Lung (tissue), 11 donors: ENCODE measurements at regions not wholly inside any gene's neighbourhood (a gene's known extent, or its start where the extent isn't known, plus 50 kb on each side); places are given as distances from the start of the nearest gene placed in this dataset.

ENCODE experiments used
- ATAC-seq: fragments of 200-7000 bp; cut with Tn5 transposase; one replicate; pipeline ENCODE4 v1.9.1; 2020; ENCODE audit warnings: moderate number of reproducible peaks; ENCODE audit not compliant: insufficient read depth, low FRiP score
- DNase-seq, 3 donors: peaks; one replicate each; pipeline ENCODE4 v3.0.0-alpha.2; 2013 to 2017
- H3K27ac ChIP-seq, 2 donors: one replicate each; pipeline ENCODE4 v1.5.1; 2013; ENCODE audit warnings: mild to moderate bottlenecking in 2 of 2, moderate library complexity in 2 of 2, control low read depth in 1 of 2, inconsistent platforms in 1 of 2, low read depth in 1 of 2, low read length in 1 of 2
- H3K27me3 ChIP-seq, 3 donors: one replicate each; pipeline ENCODE4 v1.5.1; 2013; ENCODE audit warnings: low read length in 2 of 3; ENCODE audit not compliant: control insufficient read depth in 3 of 3, insufficient read depth in 3 of 3
- H3K36me3 ChIP-seq, 4 donors: one replicate each; pipeline ENCODE4 v1.5.1; 2013; ENCODE audit warnings: low read length in 4 of 4, mild to moderate bottlenecking in 1 of 4, moderate library complexity in 1 of 4; ENCODE audit not compliant: control insufficient read depth in 4 of 4, insufficient read depth in 4 of 4
- H3K4me1 ChIP-seq, 5 donors: one replicate each; pipeline ENCODE4 v1.5.1; 2013; ENCODE audit warnings: low read length in 5 of 5, mild to moderate bottlenecking in 2 of 5, moderate library complexity in 1 of 5; ENCODE audit not compliant: control insufficient read depth in 5 of 5, insufficient read depth in 5 of 5
- H3K4me3 ChIP-seq: one replicate; pipeline ENCODE4 v1.5.1; 2013; ENCODE audit warnings: mild to moderate bottlenecking, control low read depth, moderate library complexity
- H3K9ac ChIP-seq, 2 donors: one replicate each; pipeline ENCODE4 v1.5.1; 2013; ENCODE audit warnings: low read length in 2 of 2, control low read depth in 1 of 2; ENCODE audit not compliant: insufficient read depth in 1 of 2
- H3K9me3 ChIP-seq, 4 donors: one replicate each; pipeline ENCODE4 v1.5.1; 2013; ENCODE audit warnings: low read length in 3 of 4, mild to moderate bottlenecking in 1 of 4, moderate library complexity in 1 of 4; ENCODE audit not compliant: control insufficient read depth in 4 of 4, insufficient read depth in 3 of 4
- WGBS, 2 donors: extraction: QIAGEN DNeasy Blood & Tissue Kit; methylation state at CpG; one replicate each; pipeline ENCODE4 v1.1.7; 2013; 5-methylcytosine and 5-hydroxymethylcytosine counted together
- TF ChIP-seq, protein P1 (sequence below): IDR thresholded peaks from 2 replicates; pipeline ENCODE4 v1.5.1; 2012; ENCODE audit warnings: mild to moderate bottlenecking; ENCODE audit errors: control extremely low read depth, extremely low read depth
- donor health status: control.
- donor health status: control.
- donor health status: Bipolar disorder and iron deficiency.
- donor health status: healthy.
- donor health status: DM: yes; HTN: yes; CAD: no.

DNA sequence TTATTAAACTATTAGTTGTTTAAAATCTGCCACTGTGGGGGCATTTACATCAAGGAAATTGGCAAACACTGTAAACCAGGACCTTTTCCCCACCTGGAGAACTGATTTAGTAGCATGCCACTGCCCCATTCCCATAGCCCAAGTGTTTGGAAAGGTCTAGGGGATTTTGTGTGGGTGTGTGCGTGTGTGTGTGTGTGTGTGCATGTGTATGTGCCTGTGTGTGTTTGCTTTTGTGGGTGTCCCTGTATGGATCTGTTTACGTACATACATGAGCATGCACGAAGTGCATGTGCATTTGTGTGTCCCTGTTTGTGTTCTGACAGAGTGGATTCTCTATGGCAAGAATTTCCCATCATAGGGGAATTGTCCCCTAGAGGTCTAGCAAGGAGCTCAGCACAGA, 62.7 kb upstream of the LMO1 start:
- Histone ChIP-seq H3K27me3 (no peaks in the 10 kb centered on the region), H3K27ac (no peak overlapping the region), H3K4me3 (no peak overlapping the region), H3K36me3 (no peaks in the 10 kb centered on the region), H3K4me1 (peaks cover 0 to 16% (median 0%) of the 10 kb centered on the region in 5 donors), H3K9ac (no peak overlapping the region), H3K9me3 (no peaks in the 10 kb centered on the region)
- 77 to 93% methylated on average over 3 of the region's 3 CpGs for WGBS, 2 donors
- no peak for ATAC-seq
- TF ChIP-seq, protein P1, sequence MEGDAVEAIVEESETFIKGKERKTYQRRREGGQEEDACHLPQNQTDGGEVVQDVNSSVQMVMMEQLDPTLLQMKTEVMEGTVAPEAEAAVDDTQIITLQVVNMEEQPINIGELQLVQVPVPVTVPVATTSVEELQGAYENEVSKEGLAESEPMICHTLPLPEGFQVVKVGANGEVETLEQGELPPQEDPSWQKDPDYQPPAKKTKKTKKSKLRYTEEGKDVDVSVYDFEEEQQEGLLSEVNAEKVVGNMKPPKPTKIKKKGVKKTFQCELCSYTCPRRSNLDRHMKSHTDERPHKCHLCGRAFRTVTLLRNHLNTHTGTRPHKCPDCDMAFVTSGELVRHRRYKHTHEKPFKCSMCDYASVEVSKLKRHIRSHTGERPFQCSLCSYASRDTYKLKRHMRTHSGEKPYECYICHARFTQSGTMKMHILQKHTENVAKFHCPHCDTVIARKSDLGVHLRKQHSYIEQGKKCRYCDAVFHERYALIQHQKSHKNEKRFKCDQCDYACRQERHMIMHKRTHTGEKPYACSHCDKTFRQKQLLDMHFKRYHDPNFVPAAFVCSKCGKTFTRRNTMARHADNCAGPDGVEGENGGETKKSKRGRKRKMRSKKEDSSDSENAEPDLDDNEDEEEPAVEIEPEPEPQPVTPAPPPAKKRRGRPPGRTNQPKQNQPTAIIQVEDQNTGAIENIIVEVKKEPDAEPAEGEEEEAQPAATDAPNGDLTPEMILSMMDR: no peak
- DNase-seq: no peak

GRCh38 chr11:8325591-8326304, 62.1 kb upstream of the LMO1 start:
- WGBS, 2 donors: 74 to 83% methylated on average over 9 of the region's 9 CpGs
- Histone ChIP-seq H3K9ac (no peak overlapping the region), H3K4me1 (peaks cover 0 to 16% (median 0%) of the 10 kb centered on the region in 5 donors), H3K4me3 (no peak overlapping the region), H3K27me3 (no peaks in the 10 kb centered on the region), H3K27ac (no peak overlapping the region), H3K9me3 (no peaks in the 10 kb centered on the region), H3K36me3 (no peaks in the 10 kb centered on the region)
- DNase-seq: peak in 1 of 3 donors; percentile 4
- TF ChIP-seq, protein P1: no peak
- no peak for ATAC-seq

GRCh38 chr11:8323161-8323935, 59.7 kb upstream of the LMO1 start:
- Histone ChIP-seq H3K4me1 (no peaks in the 10 kb centered on the region), H3K27ac (no peak overlapping the region), H3K36me3 (no peaks in the 10 kb centered on the region), H3K4me3 (no peak overlapping the region), H3K9me3 (no peaks in the 10 kb centered on the region), H3K27me3 (no peaks in the 10 kb centered on the region), H3K9ac (no peak overlapping the region)
- ATAC-seq (no peak), DNase-seq (peak in 1 of 3 donors; percentile 3)
- WGBS, 2 donors: 80 to 86% methylated on average over 13 of the region's 13 CpGs
- TF ChIP-seq, protein P1: no peak
